Keratinocyte (primary cell): ENCODE measurements at regions not wholly inside any gene's neighbourhood (a gene's known extent, or its start where the extent isn't known, plus 50 kb on each side); places are given as distances from the start of the nearest gene placed in this dataset.
"Not testable (repeated sequence)": the region's sequence is repeated elsewhere in the genome, so short reads cannot be mapped to it uniquely, and the experiment has no call there.

ENCODE experiments used
- DNase-seq: peaks from one replicate; pipeline ENCODE4 v3.0.0-alpha.2; 2011; ENCODE audit warnings: low read depth, missing footprints, low spot score
- FAIRE-seq: peaks from 2 replicates; lab custom pipeline; 2011; peaks lifted over from hg19 to GRCh38; lab: Jason Lieb, UNC
- H2AFZ ChIP-seq: 2 replicates; pipeline ENCODE4 v1.6.0; 2012; ENCODE audit warnings: low read length, control low read depth, inconsistent platforms; ENCODE audit not compliant: control insufficient read depth
- H3K27ac ChIP-seq: 2 replicates; pipeline ENCODE4 v1.5.1; 2011; ENCODE audit warnings: low read length; ENCODE audit not compliant: control insufficient read depth, insufficient read depth
- H3K27me3 ChIP-seq: 3 replicates; pipeline ENCODE4 v1.6.0; 2011; ENCODE audit warnings: low read length; ENCODE audit not compliant: control insufficient read depth, insufficient read depth; ENCODE audit errors: extremely low read depth
- H3K36me3 ChIP-seq, 2 experiments: 2 replicates in 1 of 2; 3 replicates in 1 of 2; pipeline ENCODE4 v1.5.1; 2011; ENCODE audit warnings: low read length in 2 of 2, mild to moderate bottlenecking in 1 of 2; ENCODE audit not compliant: control insufficient read depth in 2 of 2, insufficient read depth in 2 of 2; ENCODE audit errors: extremely low read depth in 1 of 2
- H3K4me1 ChIP-seq: 3 replicates; pipeline ENCODE4 v1.5.1; 2011; ENCODE audit warnings: low read length; ENCODE audit not compliant: control insufficient read depth, insufficient read depth; ENCODE audit errors: extremely low read depth
- H3K4me2 ChIP-seq: 3 replicates; pipeline ENCODE4 v1.6.0; 2011; ENCODE audit warnings: low read depth, low read length; ENCODE audit not compliant: control insufficient read depth, insufficient read depth; ENCODE audit errors: extremely low read depth
- H3K4me3 ChIP-seq, 3 experiments: fragments of 200-600 bp in 1 of 3; sonication (generic) in 1 of 3; 2 replicates in 2 of 3; 3 replicates in 1 of 3; pipeline ENCODE4 v1.5.1; 2011 to 2016; ENCODE audit warnings: low read length in 3 of 3, mild to moderate bottlenecking in 3 of 3, control low read depth in 2 of 3, inconsistent platforms in 1 of 3, low read depth in 1 of 3, mixed read lengths in 1 of 3, mixed run types in 1 of 3, moderate library complexity in 1 of 3; ENCODE audit not compliant: control insufficient read depth in 2 of 3, insufficient read depth in 2 of 3; ENCODE audit errors: extremely low read depth in 1 of 3
- H3K79me2 ChIP-seq: 2 replicates; pipeline ENCODE4 v1.6.0; 2012; ENCODE audit warnings: low read length; ENCODE audit not compliant: control insufficient read depth, insufficient read depth
- H3K9ac ChIP-seq: 3 replicates; pipeline ENCODE4 v1.6.0; 2011; ENCODE audit warnings: low read length; ENCODE audit not compliant: control insufficient read depth, insufficient read depth; ENCODE audit errors: extremely low read depth
- H3K9me1 ChIP-seq: 3 replicates; pipeline ENCODE4 v1.6.0; 2011; ENCODE audit warnings: low read length; ENCODE audit not compliant: control insufficient read depth, insufficient read depth; ENCODE audit errors: extremely low read depth
- H3K9me3 ChIP-seq: 2 replicates; pipeline ENCODE4 v1.5.1; 2012; ENCODE audit warnings: low read depth, low read length; ENCODE audit not compliant: control insufficient read depth
- H4K20me1 ChIP-seq: 3 replicates; pipeline ENCODE4 v1.6.0; 2011; ENCODE audit warnings: low read length; ENCODE audit not compliant: control insufficient read depth, insufficient read depth; ENCODE audit errors: extremely low read depth
- EZH2 ChIP-seq: IDR thresholded peaks from one replicate; pipeline ENCODE4 v1.6.1; 2012; ENCODE audit warnings: inconsistent platforms, mild to moderate bottlenecking, low read length, moderate library complexity
- dilution Hi-C: fragments of 300-500 bp; cut with MboI; formaldehyde crosslinking; loops from one replicate; pipeline ENCODE4 v1.7.0; 2020; ENCODE audit warnings: low sequenced_read_pairs; ENCODE audit not compliant: extremely low pct_ligation_motif_present
- TF ChIP-seq, protein P1 (sequence below), 3 experiments: IDR thresholded peaks in 1 of 3; conservative IDR thresholded peaks in 1 of 3; optimal IDR thresholded peaks in 1 of 3; 2 replicates in 2 of 3; 3 replicates in 1 of 3; pipeline versions ENCODE3 to v1.5.1; 2011; ENCODE audit warnings: low read length in 3 of 3, mild to moderate bottlenecking in 3 of 3, moderate library complexity in 2 of 3, control low read depth in 1 of 3, inconsistent platforms in 1 of 3; ENCODE audit not compliant: insufficient read depth in 2 of 3; ENCODE audit errors: extremely low read depth in 1 of 3

DNA sequence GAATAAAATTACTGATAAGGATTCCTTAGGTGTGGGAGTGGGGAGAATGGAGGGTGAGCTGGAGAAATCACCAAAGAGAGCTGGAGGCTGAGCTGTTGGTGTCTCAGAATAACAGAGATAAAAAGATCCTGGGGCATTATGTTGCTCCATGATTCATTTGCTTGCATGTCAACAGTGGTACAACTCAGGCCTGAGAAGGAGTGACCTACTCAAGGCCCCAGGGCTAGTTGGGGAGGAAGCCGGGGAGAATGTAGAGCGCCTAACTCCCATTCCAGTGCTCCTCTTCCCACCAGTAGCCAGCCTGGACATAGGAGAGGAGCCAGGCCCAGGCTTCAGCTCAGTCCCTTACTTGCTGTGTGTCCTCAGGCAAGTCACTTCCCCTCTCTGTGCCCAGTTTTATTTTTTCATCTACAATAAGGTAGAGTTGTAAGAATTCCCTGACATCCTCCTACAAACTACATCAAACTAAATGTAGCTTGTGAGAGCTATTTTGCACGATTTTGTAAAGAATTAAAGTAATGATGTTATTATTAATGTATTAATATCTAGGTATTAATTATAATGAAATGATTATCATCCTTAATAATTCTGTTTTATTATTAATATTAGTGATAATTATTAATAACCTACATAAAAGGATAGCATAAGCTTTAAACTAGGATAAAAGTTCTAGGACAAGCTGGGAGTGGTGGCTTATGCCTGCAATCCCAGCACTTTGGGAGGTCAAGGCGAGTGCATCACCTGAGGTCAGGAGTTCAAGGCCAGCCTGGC is 250.9 kb upstream of the SULF2 start:
- Histone ChIP-seq H3K9me1 (no peaks in the 10 kb centered on the region), H4K20me1 (no peaks in the 10 kb centered on the region), H3K27me3 (no peaks in the 10 kb centered on the region), H3K36me3 (no peaks in the 10 kb centered on the region), H2AFZ (no peak overlapping the region), H3K4me3 (no peak overlapping the region), H3K27ac (no peak overlapping the region), H3K9me3 (no peaks in the 10 kb centered on the region), H3K79me2 (no peaks in the 10 kb centered on the region), H3K4me2 (no peak overlapping the region), H3K9ac (no peak overlapping the region), H3K4me1 (peaks cover 3% of the 10 kb centered on the region)
- FAIRE-seq, result no peak
- dilution Hi-C loops, result no loop called here
- DNase-seq, result no peak
- TF ChIP-seq, protein P1, sequence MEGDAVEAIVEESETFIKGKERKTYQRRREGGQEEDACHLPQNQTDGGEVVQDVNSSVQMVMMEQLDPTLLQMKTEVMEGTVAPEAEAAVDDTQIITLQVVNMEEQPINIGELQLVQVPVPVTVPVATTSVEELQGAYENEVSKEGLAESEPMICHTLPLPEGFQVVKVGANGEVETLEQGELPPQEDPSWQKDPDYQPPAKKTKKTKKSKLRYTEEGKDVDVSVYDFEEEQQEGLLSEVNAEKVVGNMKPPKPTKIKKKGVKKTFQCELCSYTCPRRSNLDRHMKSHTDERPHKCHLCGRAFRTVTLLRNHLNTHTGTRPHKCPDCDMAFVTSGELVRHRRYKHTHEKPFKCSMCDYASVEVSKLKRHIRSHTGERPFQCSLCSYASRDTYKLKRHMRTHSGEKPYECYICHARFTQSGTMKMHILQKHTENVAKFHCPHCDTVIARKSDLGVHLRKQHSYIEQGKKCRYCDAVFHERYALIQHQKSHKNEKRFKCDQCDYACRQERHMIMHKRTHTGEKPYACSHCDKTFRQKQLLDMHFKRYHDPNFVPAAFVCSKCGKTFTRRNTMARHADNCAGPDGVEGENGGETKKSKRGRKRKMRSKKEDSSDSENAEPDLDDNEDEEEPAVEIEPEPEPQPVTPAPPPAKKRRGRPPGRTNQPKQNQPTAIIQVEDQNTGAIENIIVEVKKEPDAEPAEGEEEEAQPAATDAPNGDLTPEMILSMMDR (optimal IDR thresholded peaks at IDR 0.05 in 1 of 3, IDR thresholded peaks at IDR 0.05 in 1 of 3, conservative IDR thresholded peaks at IDR 0.05 in 1 of 3; ENCODE audit: extremely low read depth in 1 of 3, insufficient read depth in 2 of 3, low read length in 3 of 3), result no peak
- no peak for TF ChIP-seq EZH2

DNA sequence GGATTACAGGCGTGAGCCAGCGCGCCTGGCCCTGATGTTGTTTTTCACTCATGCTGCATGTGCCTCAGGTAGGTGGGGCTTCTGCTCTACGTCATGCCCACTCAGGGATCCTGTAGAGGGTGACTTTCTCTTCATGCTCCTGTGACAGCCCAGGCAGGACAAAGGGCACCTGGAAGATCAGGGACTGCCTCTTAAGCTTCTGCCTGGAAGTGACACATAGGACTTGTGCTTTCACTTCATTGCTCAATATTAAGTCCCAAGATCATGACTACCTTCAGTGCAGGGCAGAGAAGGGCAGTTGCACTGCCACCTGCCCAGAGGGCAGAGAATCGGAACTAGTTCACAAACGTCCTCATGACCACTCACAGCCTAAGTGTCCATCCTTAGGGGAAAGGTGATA is 249.5 kb upstream of the SULF2 start:
- no peaks in the 10 kb centered on the region for H3K79me2 ChIP-seq
- H4K20me1 ChIP-seq, result no peaks in the 10 kb centered on the region
- H3K27ac ChIP-seq, result no peak overlapping the region
- H3K27me3 ChIP-seq, result no peaks in the 10 kb centered on the region
- no peak for TF ChIP-seq EZH2
- H3K4me2 ChIP-seq, result no peak overlapping the region
- FAIRE-seq (no peak), DNase-seq (no peak)
- no peak overlapping the region for H3K4me3 ChIP-seq
- H3K9me1 ChIP-seq, result no peaks in the 10 kb centered on the region
- H3K4me1 ChIP-seq, result peaks cover 3% of the 10 kb centered on the region
- dilution Hi-C loops, result no loop called here
- H3K36me3 ChIP-seq, result no peaks in the 10 kb centered on the region
- H3K9ac ChIP-seq, result no peak overlapping the region
- no peaks in the 10 kb centered on the region for H3K9me3 ChIP-seq
- no peak overlapping the region for H2AFZ ChIP-seq

DNA sequence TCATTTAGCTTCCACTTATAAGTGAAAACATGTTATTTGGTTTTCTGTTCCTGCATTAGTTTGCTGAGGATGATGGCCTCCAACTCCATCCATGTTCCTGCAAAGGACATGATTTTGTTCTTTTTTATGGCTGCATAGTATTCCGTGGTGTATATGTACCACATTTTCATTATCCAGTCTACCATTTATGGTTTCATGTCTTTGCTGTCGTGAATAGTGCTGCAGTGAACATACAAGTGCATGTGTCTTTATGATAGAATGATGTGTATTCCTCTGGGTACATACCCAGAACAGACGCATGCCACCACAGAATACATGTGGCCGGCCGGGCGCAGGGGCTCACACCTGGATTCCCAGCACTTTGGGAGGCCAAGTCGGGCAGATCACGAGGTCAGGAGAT is 247.7 kb upstream of the SULF2 start:
- H2AFZ ChIP-seq, H4K20me1 ChIP-seq, H3K27ac ChIP-seq, H3K27me3 ChIP-seq, FAIRE-seq, H3K4me3 ChIP-seq, dilution Hi-C loops, H3K9me3 ChIP-seq, H3K36me3 ChIP-seq, DNase-seq, H3K4me1 ChIP-seq, H3K9ac ChIP-seq, H3K4me2 ChIP-seq, H3K79me2 ChIP-seq, H3K9me1 ChIP-seq: not testable (repeated sequence)
